ENCODE measurements at regions not wholly inside any gene's neighbourhood (a gene's known extent, or its start where the extent isn't known, plus 50 kb on each side); places are given as distances from the start of the nearest gene placed in this dataset.

DNA sequence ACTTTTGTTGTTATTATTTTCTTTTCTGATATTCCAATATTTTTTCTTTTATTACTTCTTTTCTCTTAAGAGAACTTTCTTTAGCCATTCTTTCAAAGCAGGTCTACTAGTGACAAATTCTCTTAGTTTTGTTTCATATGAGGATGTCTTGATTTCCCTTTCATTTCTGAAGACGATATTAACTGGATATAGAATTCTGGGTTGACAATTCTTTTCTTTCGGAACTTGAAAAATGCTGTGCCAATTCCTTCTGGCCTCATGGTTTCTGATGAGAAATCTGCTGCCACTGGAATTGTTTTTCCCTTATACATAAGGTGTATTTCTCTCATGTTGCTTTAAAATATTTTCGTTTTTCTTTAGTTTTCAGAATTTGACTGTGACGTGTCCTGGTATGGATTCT, 97.0 kb upstream of the KIF5B start:
- TF ChIP-seq, protein P1, sequence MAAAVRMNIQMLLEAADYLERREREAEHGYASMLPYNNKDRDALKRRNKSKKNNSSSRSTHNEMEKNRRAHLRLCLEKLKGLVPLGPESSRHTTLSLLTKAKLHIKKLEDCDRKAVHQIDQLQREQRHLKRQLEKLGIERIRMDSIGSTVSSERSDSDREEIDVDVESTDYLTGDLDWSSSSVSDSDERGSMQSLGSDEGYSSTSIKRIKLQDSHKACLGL (CRISPR knock-in tag; IDR thresholded peaks at IDR 0.05; ENCODE audit: borderline replicate concordance, poor library complexity, severe bottlenecking): no peak
- TF ChIP-seq ARNT (IDR thresholded peaks at IDR 0.05): no peak

Data from K562 (cell line).